NCI-H1105 treated with DMSO at 0.1 percent for 48 hours (cell line): ENCODE measurements at regions not wholly inside any gene's neighbourhood (a gene's known extent, or its start where the extent isn't known, plus 50 kb on each side); places are given as distances from the start of the nearest gene placed in this dataset.
"Not testable (repeated sequence)": the region's sequence is repeated elsewhere in the genome, so short reads cannot be mapped to it uniquely, and the experiment has no call there.

Experiments used
- DNase-seq: peaks from one replicate; lab custom pipeline; 2025; lab: John Stamatoyannopoulos, UW

GRCh38 chr10:6729861-6730344 lies 149.8 kb upstream of the PRKCQ start:
- no peak for DNase-seq

DNA sequence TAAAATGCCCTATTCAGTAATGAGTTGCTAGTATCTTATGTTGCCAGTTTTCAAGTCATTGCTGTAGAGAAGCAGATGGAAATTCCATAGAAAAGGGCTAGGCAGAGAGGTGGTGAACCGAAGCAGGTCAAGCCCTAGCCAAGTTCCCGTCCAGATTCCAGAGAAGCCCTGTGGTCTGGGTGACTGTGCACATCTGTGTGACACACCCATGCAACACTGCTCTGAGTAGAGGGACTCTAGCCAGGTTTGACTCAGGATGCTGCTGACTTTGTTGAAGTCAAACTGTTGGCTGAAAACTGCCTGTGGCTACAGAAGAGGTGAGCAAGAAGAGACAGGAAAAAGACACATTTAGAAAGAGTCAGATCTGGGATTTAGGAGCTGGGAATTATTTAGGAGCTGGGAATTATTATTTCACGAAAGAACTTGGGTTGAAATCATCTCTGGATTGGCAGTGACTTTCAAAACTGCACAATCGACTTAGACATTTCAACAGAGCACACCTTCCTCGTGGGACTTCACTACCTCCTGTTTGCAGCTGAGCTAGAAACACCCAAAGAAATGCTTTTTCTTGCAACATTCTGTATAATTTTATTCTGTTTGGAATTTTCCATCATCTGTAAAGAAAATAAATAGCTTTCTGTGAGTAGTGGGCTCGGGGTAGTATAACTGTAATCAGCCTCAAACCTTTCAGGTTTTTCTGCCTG lies 149.1 kb upstream of the PRKCQ start:
- DNase-seq: no peak

GRCh38 chr10:6726924-6727323 lies 146.8 kb upstream of the PRKCQ start:
- DNase-seq: no peak

DNA sequence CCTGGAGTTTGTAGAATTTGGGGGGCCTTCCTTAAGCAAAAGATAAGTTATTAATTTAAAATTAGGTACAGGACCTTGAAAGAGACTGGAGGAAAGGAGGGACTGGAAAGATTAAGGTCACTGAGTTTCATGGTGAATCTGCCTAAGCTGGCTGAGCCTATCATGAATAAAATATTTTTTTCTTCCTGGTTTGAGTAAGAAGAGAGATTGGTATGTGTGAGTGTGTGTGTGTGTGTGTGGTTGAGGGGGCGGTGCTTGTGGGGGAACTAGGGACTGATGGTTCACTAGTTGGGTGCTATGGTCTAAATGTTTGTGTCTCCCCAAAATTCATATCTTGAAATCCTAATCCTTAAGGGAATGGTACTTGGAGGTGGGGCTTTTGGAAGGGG lies 142.5 kb upstream of the PRKCQ start:
- no peak for DNase-seq

DNA sequence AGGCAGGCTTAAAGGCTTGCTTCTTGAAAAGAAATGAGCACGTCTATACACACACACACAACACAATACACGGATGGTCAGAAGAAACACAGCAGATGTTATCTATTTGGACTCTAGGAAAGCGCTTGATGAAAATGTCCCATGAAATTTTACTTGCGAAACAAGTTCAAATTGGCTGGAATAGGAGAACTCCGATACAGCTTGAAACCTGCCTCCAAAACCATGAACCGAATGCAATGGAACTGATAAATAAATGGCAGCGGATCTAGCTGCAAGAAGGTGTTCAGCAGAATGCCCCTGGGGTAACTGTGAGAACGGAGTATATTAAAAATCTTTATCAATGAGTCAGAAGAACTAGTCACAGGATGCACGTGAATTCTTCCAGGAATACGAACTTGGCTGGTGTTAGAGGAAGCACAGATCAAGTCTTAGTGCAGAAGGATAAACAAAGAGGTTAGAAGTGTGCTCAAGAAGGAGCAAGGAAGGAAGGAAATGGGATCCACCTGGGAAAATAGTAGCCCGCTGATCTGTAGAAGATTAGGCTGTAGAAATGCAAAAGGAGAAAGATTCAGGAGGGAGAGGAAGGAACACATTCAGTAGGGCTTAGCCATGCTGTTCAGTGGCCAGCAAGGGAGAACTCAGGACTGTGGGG lies 142.0 kb upstream of the PRKCQ start:
- no peak for DNase-seq

DNA sequence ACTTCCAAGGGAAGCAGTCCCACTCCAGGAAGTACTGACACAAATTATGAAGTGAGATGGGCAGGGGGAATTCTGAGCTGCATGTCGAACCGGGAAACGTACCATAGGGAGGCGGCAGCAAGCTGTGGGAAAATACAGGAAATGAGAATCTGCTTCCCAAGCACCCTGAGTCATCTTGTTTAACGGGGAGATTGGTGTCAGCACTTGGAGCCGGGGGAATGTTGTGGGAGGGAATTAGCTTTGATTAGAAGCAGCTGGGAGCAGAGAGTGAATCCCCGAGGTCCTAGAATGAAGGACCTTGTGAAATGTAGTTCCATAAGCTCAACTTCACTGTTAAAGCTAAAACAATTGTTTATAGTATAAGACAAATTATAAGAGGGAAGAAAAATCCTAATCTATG lies 141.4 kb upstream of the PRKCQ start:
- DNase-seq: no peak

DNA sequence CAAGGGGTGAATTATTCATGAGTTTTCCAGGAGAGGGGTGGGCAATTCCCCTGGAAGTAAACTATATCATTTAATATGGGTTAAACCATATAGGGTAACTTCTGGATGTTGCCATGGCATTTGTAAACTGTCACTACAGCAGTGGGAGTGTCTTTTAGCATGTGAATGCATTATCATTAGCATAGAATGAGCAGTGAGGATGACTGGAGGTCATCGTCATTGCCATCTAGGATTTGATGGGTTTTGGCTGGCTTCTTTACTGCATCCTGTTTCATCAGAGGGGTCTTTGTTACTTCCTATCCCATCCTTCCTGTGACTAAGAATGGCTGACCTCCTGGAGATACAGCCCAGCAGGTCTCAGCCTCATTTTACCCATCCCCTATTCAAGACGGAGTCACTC lies 139.5 kb upstream of the PRKCQ start:
- no peak for DNase-seq

DNA sequence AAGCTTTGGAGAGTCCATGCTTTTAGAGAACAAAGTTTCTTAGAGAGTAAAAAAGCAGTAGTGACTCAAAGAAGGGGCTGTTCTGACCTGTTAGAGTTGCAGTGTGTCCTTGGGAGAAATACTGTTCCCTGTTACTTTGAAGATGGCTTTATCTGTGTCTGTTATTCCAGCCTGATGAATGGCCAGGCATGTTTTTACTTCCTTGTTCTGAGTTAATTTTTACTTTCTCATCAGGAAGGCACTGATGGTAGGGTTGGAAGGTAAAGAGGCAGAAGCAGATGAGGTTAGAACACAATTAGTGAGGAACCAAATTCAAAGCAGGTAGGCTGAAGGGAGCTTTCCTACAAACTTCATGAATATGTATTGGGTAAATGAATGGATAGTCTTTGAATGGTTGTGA lies 138.5 kb upstream of the PRKCQ start:
- DNase-seq: no peak

- DNase-seq: no peak
These were observed 136.4 kb upstream of the PRKCQ start for GRCh38 chr10:6716516-6716915.

DNA sequence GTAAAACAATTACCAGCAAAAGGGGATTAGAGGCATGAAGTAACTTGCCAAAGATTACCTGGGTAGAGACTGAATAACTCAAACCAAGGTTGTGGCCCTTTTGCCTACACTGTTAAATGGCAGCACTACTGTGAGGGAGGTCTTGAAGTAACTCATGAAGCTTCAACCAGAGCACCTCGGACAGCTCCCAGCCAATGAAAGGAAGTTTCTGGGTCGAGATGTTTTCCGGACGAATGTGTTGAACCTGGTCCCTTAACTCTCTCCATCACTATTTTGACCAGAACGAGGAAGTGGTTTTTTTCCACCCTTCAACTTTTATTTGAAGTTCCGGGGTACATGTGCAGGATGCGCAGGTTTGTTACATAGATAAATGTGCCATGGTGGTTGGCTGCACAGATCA lies 133.6 kb upstream of the PRKCQ start:
- no peak for DNase-seq

- no peak for DNase-seq
These were observed 133.0 kb upstream of the PRKCQ start for GRCh38 chr10:6713120-6713519.

DNA sequence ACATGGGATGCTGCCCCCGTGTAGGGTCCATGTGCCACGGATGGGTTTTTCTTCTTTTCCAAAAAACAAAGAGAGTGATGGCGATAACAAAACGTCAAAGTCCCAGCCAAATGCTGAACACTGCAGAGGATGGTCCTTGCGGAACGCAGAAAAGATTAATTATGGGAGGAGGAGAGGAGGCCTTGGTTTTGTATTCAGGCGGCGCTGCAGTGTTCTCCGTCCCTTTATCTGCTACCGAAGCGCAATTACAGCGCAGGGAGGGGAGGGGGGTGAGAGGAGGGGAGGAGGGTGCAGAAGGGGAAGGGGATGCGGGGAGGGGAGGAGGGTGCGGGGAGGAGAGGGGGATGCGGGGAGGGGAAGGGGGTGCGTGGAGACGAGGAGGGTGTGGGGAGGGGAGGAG lies 131.8 kb upstream of the PRKCQ start:
- DNase-seq: no peak

DNA sequence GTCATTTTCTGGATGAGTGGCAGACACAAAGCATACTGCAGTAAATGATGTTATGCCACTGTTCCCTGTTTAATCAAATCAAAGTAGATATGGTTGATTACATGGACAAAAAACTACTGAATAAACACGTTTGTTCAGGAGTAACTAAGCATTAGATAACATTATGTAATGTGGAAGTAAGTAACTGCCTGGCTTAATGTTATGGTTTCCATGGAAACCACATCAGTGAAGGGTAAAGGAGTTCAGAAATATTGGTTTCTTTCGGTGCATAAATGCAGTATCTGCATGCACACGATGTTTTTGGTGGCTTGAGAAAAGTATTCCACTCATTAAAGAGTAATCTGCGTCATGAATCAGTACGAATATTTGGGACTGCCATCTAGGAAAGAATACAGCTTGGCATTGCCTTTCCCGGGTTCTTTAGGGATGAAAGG lies 131.3 kb upstream of the PRKCQ start:
- no peak for DNase-seq

DNA sequence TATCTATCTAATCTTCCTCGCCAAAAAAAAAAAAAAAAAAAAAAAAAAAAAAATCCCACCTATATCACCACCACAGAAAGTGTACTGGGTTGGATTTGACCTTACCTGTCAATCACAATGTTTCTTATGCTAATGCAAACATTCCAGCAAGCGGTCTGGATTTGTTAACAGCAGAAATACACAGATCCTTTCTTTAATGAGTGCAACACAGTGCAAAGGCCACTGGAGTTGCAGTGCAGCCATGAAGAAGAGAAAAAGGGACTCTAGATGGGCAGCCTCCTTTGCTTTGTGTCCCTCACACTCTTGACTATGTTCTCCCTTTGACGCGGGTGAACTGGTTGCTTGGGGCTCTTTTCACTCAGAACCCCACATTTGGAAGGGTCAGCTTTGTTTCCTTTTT lies 127.3 kb upstream of the PRKCQ start:
- DNase-seq: no peak

DNA sequence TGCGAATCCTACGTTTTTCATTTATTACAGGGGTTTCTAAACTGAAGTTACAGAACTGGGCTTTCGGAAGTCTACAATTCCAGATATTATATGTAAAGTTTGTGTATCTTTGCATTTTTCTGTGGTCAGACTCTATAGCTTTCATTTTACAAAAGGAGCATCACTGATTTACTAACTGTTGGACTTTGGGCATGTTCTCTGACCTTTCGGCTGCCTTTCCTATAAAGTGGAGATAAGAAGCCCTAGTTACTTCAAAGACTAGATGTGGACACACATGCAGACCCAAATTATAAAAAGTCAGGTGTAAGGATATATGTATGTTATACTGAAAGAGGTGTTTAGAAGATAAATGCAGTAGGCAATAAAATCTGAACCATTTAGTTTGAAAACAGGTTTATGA lies 126.6 kb upstream of the PRKCQ start:
- DNase-seq: no peak

GRCh38 chr10:6704896-6705295 lies 124.8 kb upstream of the PRKCQ start:
- no peak for DNase-seq

DNA sequence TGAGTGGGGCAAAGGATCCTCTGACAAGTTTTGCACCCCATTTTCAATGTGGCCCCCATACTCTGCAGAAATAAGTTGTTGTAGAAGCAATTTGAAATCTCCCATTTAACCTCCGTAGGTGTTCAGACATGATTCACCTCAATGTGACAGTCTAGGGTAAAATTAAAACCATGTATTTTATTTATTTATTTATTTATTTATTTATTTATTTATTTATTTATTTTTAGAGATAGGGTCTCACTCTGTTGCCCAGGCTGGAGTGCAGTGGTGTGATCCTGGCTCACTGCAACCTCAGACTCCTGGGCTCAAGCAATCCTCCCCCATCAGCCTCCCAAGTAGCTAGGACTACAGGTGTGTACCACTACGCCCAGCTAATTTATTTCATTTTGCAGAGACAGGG lies 122.8 kb upstream of the PRKCQ start:
- DNase-seq: not testable (repeated sequence)

DNA sequence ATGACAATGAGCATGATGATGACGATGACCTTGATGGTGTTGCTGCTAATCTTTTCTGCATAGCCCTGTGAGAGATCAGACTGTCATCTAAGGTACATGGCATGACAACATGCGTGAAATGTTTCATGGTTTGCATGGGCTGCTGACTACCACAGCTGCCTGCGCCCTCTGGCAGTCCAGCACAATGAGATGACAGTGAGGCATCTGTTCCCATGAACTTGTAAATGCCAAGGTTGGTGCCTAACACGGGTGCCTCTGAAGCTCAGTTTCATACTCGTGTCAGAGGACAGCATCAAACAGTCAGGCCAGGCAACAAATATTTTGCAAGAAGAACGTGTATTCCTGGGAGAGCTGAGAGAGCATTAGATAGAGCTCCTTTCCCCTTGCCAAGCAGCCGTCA lies 122.0 kb upstream of the PRKCQ start:
- DNase-seq: no peak

DNA sequence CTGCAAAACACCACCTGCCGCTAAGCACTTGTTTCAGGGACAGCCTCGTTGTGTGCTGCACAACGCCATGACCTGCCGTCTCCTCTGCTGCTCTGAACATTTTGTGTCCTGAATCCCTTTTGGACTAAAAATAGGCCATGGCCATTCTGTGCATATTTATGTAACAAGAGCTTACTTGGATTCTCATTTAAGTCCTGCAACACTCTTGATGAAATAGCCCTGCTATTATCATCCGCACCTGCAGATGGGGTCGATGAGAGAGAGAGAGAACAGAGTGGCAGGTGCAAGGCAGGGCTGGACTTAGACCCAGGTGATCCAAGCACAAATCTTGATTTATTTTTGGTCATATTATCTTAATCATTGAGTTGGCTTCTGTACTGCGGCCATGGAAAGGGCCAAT lies 121.2 kb upstream of the PRKCQ start:
- DNase-seq: no peak

GRCh38 chr10:6700066-6700465 lies 120.0 kb upstream of the PRKCQ start:
- no peak for DNase-seq

- no peak for DNase-seq
These were observed 119.3 kb upstream of the PRKCQ start for GRCh38 chr10:6699336-6699735.

- DNase-seq: no peak
These were observed 115.4 kb upstream of the PRKCQ start for GRCh38 chr10:6695519-6695918.

DNA sequence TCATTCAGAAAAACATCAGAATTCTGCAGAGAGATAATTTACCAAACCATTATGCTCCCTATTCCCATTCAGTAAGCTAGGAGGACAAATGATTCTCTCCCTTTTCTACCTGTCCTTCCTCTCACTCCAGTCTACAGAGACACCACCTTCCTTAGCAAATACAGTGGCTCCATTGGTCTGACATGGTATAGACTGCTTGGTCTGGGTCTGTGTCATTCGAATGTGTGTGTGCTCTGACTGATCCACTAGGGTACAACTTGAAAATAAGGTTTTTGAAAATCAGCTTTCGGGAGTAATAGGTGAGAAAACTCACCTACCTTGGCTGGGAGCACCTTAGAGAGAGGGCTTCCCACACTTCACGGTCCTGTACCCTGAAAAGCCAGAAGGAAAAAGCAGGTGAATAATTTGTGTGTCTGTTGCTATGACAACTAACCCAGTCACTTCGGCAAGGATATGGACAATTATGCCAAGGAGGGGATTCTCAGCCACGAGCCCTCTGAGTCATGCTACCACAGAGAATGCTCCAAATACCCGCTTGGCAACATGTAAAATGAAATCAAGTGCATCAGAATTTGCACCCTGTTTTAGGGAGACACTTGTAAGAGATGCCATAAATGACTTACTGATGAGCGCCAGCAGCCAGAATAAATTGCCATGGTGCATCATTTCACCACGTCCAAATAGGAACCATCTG lies 114.5 kb upstream of the PRKCQ start:
- DNase-seq: no peak
